Epithelial cell of prostate (primary cell): ENCODE measurements at regions not wholly inside any gene's neighbourhood (a gene's known extent, or its start where the extent isn't known, plus 50 kb on each side); places are given as distances from the start of the nearest gene placed in this dataset.

Source experiments
- DNase-seq: peaks from one replicate; pipeline ENCODE4 v3.0.0-alpha.2; 2011; ENCODE audit warnings: low read depth, low spot score
- H3K27ac ChIP-seq: fragments of 450-650 bp; 2 replicates; pipeline ENCODE4 v1.5.1; 2017; ENCODE audit warnings: mild to moderate bottlenecking

DNA sequence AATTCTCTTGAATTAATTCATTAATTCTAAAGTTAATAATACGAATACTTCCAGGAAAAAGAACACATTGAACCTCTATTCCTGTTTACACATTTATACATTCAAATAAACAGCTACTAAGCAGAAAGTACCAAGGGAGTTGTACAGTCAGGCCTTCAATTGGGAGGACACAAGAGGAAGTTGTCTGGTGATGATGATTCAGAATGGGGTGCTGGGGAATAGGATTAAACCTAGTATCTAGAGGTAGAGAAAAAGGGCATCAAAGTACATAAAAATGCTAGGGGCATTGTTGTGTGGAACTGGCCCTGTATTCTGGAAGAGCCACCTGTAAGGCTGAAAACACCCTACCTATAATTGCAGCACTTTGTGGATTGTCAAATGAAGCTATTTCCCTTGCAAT is 71.7 kb upstream of the MROH9 start:
- H3K27ac ChIP-seq, result no peak overlapping the region
- no peak for DNase-seq

DNA sequence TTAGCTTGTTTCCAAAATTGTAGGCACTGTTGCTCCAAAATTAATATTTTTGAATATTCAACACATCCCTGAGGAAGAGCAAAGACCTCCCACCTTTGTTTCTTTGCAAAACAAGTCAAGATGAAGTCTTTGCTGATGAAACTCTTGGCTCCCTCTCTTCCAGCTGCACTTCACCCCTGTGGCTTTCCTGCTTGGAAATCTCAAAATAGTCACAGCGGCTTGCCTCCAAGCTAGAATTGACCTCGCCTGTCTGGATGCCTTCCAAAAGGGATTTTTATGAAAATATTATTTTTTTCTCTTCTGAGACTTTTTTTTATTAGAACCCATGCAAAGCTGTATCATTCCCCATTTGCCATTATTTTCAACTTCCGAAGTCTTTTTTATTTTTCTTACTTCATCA is 71.1 kb upstream of the MROH9 start:
- no peak for DNase-seq
- no peak overlapping the region for H3K27ac ChIP-seq

- no peak overlapping the region for H3K27ac ChIP-seq
- DNase-seq, result no peak
These were observed 70.3 kb upstream of the MROH9 start for GRCh38 chr1:170864876-170865538.

DNA sequence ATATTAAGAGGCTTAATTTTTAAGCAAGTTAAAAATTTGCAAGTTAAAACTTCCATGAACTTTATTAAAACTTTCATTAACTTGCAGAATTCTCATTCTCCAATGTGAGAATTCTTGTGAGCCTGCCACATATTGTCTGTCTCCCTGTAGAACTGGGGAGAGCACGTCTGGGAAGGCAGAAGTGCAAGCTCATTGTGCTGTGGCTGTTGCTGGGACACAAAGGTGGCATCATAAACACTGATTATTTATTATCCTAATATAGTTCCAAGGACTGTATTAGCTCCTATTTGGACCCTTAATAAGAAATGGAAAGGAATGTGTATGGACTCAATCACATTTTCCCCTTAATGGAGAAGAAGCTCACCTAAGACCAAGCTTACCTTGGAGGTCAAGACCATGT is 68.7 kb upstream of the MROH9 start:
- H3K27ac ChIP-seq, result no peak overlapping the region
- DNase-seq, result no peak

- no peak overlapping the region for H3K27ac ChIP-seq
- DNase-seq, result no peak
These were observed 63.5 kb upstream of the MROH9 start for GRCh38 chr1:170871868-170872267.

- H3K27ac ChIP-seq, result no peak overlapping the region
- no peak for DNase-seq
These were observed 62.7 kb upstream of the MROH9 start for GRCh38 chr1:170872663-170873062.

GRCh38 chr1:170874671-170875070 is 60.7 kb upstream of the MROH9 start:
- no peak overlapping the region for H3K27ac ChIP-seq
- no peak for DNase-seq

- DNase-seq, result no peak
- no peak overlapping the region for H3K27ac ChIP-seq
These were observed 53.8 kb upstream of the MROH9 start for GRCh38 chr1:170881268-170882265.
